Activated T-helper 2 cell treated with anti-CD3 and anti-CD28 coated beads, Interferon-gamma antibody, Interleukin-2, Interleukin-4, amounts not matched to agents 10 μg/mL and 5 μg/mL and 100 μg/mL, durations not matched to agents 14 hours and 24 hours and 36 hours (primary cell): ENCODE measurements at regions not wholly inside any gene's neighbourhood (a gene's known extent, or its start where the extent isn't known, plus 50 kb on each side); places are given as distances from the start of the nearest gene placed in this dataset.

ENCODE experiments used
- DNase-seq: peaks from one replicate; pipeline ENCODE4 v3.0.0; 2021; ENCODE audit warnings: low spot score
- H3K27ac Mint-ChIP-seq: one replicate; pipeline ENCODE4 v1.8.0; 2021; ENCODE audit warnings: mixed read lengths
- H3K27me3 Mint-ChIP-seq: one replicate; pipeline ENCODE4 v1.8.0; 2021; ENCODE audit warnings: low read depth, mixed read lengths
- H3K36me3 Mint-ChIP-seq: one replicate; pipeline ENCODE4 v1.8.0; 2021; ENCODE audit warnings: low read depth, mixed read lengths
- H3K4me1 Mint-ChIP-seq: one replicate; pipeline ENCODE4 v1.8.0; 2021; ENCODE audit warnings: low read depth, mixed read lengths
- H3K4me3 Mint-ChIP-seq: one replicate; pipeline ENCODE4 v1.8.0; 2021; ENCODE audit warnings: low read depth, mild to moderate bottlenecking, moderate library complexity, mixed read lengths
- H3K9me3 Mint-ChIP-seq: one replicate; pipeline ENCODE4 v1.8.0; 2021; ENCODE audit warnings: mixed read lengths
- intact Hi-C: fragments of 100-400 bp; cut with micrococcal nuclease; formaldehyde crosslinking; loops from one replicate; pipeline ENCODE4 v1.15.1; 2023

DNA sequence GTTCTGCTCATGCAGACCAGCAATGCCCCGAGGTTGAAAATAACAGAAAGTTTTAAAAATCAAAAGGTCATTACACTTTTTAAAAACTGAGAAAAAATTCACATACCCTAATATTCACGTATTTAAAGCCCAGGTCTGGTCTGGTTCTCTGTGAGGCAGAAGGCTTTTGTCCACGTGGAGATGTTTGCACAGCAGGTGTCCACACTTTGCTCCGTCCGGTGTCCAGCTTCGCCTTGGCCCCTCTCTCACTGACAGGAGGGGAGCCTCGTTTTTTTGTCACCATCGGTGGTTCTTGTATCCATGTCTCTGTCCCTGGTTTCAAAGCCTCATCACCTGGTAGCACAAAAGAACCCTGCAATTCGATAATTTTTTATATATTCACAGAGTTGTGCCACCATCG is 434.6 kb upstream of the FRG1 start:
- no peak overlapping the region for H3K4me3 Mint-ChIP-seq
- H3K9me3 Mint-ChIP-seq = peaks cover 6% of the 10 kb centered on the region
- H3K4me1 Mint-ChIP-seq = no peaks in the 10 kb centered on the region
- H3K27ac Mint-ChIP-seq = no peak overlapping the region
- intact Hi-C loops = no loop called here
- no peaks in the 10 kb centered on the region for H3K27me3 Mint-ChIP-seq
- no peak for DNase-seq
- no peaks in the 10 kb centered on the region for H3K36me3 Mint-ChIP-seq

DNA sequence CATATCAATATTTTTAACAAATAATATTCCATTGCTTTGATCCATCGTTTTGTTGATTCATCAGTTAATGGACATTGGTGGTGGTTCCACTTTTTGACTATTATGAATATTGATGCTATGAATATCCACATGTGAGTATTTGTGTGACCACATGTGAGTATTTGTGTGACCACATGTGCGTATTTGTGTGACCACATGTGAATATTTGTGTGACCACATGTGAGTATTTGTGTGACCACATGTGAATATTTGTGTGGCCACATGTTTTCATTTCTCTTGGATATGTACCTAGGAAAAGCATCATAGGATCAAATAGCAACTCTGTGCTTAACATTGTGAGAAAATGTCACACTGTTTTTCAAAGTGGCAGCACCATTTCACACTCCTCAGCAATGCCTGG is 433.6 kb upstream of the FRG1 start:
- no peaks in the 10 kb centered on the region for H3K36me3 Mint-ChIP-seq
- no peak overlapping the region for H3K27ac Mint-ChIP-seq
- intact Hi-C loops = no loop called here
- no peak for DNase-seq
- peaks cover 6% of the 10 kb centered on the region for H3K9me3 Mint-ChIP-seq
- no peak overlapping the region for H3K4me3 Mint-ChIP-seq
- H3K4me1 Mint-ChIP-seq = no peaks in the 10 kb centered on the region
- no peaks in the 10 kb centered on the region for H3K27me3 Mint-ChIP-seq

GRCh38 chr4:189510601-189511000 is 430.1 kb upstream of the FRG1 start:
- intact Hi-C loops = no loop called here

DNA sequence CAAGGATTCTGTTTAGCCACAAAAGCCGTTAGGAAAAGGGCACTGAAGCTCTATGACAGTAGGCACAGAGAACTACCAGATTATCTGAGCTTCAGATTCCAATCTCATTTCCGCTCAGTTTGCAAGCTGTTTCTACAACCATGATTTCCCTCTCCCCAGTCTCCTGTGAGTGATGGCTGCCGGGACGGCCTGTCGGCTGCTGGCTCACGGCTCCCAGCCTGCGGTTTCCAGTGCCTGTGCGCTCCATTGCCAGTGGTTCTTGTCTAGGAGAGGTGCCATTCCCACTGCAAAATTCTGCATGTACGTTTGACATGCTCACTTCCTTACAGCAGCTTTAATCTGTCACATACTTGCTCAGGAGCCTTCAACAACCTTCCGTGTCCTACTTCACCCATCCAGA is 429.1 kb upstream of the FRG1 start:
- H3K9me3 Mint-ChIP-seq = no peaks in the 10 kb centered on the region
- intact Hi-C loops = no loop called here
- H3K27me3 Mint-ChIP-seq = no peaks in the 10 kb centered on the region
- H3K36me3 Mint-ChIP-seq = no peaks in the 10 kb centered on the region
- no peak overlapping the region for H3K4me3 Mint-ChIP-seq
- no peak overlapping the region for H3K27ac Mint-ChIP-seq
- no peak for DNase-seq
- H3K4me1 Mint-ChIP-seq = no peaks in the 10 kb centered on the region

More at GRCh38 chr4:189510601-189511000, 430.1 kb upstream of the FRG1 start:
- Mint-ChIP-seq H3K4me1 (no peaks in the 10 kb centered on the region), H3K4me3 (no peak overlapping the region), H3K36me3 (no peaks in the 10 kb centered on the region), H3K27ac (no peak overlapping the region), H3K9me3 (peaks cover under 1% of the 10 kb centered on the region), H3K27me3 (no peaks in the 10 kb centered on the region)
- DNase-seq = no peak

- no peak for DNase-seq
- Mint-ChIP-seq H3K4me1 (no peaks in the 10 kb centered on the region), H3K36me3 (no peaks in the 10 kb centered on the region), H3K27ac (no peak overlapping the region), H3K9me3 (no peaks in the 10 kb centered on the region), H3K4me3 (no peak overlapping the region), H3K27me3 (no peaks in the 10 kb centered on the region)
- intact Hi-C loops = no loop called here
Observed at GRCh38 chr4:189513421-189513820, 427.3 kb upstream of the FRG1 start.

DNA sequence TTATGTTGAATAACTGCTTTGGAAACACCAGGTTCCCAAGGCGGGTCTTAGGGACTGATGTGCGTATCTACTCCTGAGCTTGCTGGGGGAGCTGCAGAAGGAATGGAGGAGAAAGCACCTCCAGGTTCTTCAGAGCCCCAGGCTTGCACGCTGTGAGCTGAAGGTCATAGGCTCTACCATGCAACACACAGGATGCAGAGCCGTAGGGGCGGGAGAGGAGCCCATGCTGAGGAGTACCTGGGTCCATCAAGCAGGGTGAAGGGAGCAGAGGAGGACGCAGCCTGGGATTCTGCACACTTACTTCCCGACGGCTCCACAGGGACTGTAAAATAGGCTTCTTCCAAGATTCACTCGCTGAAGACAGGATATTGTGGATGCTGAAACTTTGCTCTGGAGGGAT is 426.5 kb upstream of the FRG1 start:
- Mint-ChIP-seq H3K27ac (no peak overlapping the region), H3K36me3 (no peaks in the 10 kb centered on the region), H3K9me3 (no peaks in the 10 kb centered on the region), H3K4me1 (no peaks in the 10 kb centered on the region), H3K27me3 (no peaks in the 10 kb centered on the region), H3K4me3 (no peak overlapping the region)
- intact Hi-C loops = no loop called here
- no peak for DNase-seq

DNA sequence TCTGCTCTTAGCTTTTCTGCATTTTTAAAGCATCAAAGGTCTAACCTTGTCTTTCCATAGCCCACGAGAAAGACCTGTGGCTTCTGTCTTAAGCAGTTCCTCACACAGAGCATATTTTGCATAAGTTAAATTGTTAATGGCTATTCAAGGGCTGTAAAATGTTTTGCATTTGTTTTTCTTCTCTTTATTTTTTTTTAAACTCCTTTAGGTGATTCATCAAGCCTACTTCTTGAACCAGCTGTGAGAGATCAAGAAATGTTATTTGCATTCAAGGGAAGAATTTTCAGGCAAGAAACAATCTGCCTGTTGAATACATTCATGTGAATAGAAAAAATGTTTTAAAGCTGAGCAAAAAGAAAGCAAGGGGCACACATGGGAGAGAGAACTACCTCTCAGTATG is 423.8 kb upstream of the FRG1 start:
- no peak overlapping the region for H3K27ac Mint-ChIP-seq
- no peaks in the 10 kb centered on the region for H3K27me3 Mint-ChIP-seq
- H3K4me3 Mint-ChIP-seq = no peak overlapping the region
- no peaks in the 10 kb centered on the region for H3K9me3 Mint-ChIP-seq
- no peaks in the 10 kb centered on the region for H3K4me1 Mint-ChIP-seq
- intact Hi-C loops = no loop called here
- no peaks in the 10 kb centered on the region for H3K36me3 Mint-ChIP-seq
- no peak for DNase-seq

- Mint-ChIP-seq H3K27me3 (no peaks in the 10 kb centered on the region), H3K4me3 (no peak overlapping the region), H3K27ac (no peak overlapping the region), H3K4me1 (no peaks in the 10 kb centered on the region), H3K9me3 (peaks cover 9% of the 10 kb centered on the region), H3K36me3 (no peaks in the 10 kb centered on the region)
- intact Hi-C loops = no loop called here
- no peak for DNase-seq
Observed at GRCh38 chr4:189519186-189519585, 421.5 kb upstream of the FRG1 start.

- Mint-ChIP-seq H3K27me3 (no peaks in the 10 kb centered on the region), H3K4me3 (no peak overlapping the region), H3K36me3 (no peaks in the 10 kb centered on the region), H3K4me1 (no peaks in the 10 kb centered on the region), H3K9me3 (peaks cover 39% of the 10 kb centered on the region), H3K27ac (no peak overlapping the region)
- no peak for DNase-seq
- intact Hi-C loops = no loop called here
Observed at GRCh38 chr4:189525304-189525703, 415.4 kb upstream of the FRG1 start.

DNA sequence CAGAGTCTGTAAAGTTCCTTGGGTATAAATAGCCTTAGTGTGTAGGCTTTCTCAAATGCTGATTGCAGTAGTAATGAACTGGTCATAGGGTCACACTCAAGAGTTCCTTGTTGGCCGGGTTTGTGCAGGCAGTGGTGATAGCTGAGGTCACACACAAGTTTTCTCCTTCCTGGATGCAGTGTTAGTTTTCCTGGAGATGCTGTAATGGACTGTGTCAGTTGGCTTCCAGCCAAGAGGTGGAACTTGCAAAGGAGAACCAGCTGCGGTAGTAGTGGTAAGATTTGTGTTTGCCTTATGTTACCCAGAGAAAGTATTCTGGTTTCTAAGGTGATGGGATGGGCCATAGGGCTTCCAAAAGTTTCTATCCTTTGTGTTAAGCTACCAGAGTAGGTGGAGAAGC is 409.8 kb upstream of the FRG1 start:
- Mint-ChIP-seq H3K36me3 (no peaks in the 10 kb centered on the region), H3K27ac (no peak overlapping the region), H3K9me3 (peaks cover 38% of the 10 kb centered on the region), H3K4me3 (no peak overlapping the region), H3K27me3 (no peaks in the 10 kb centered on the region), H3K4me1 (no peaks in the 10 kb centered on the region)
- no peak for DNase-seq
- intact Hi-C loops = no loop called here

DNA sequence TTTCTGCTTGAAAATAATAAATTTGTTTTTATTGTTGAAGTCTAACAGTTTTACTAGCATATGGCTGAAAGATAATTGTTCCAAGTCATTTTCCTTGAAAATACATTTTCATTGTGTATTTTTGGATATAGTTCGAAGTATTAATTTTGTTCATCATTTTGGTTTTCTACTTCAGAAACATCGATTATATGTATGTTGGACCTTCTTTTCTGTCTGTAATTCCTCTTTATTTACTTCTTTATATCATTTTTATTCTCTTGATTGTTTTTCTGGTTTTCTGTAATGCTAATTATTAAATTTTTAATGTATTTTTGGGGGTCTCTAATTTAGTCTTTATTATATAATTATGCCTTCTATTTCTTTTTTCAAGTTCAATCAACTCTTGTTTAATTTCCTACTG is 407.1 kb upstream of the FRG1 start:
- DNase-seq = no peak
- Mint-ChIP-seq H3K27ac (no peak overlapping the region), H3K4me1 (no peaks in the 10 kb centered on the region), H3K9me3 (peaks cover 35% of the 10 kb centered on the region), H3K36me3 (no peaks in the 10 kb centered on the region), H3K4me3 (no peak overlapping the region), H3K27me3 (no peaks in the 10 kb centered on the region)
- intact Hi-C loops = no loop called here

DNA sequence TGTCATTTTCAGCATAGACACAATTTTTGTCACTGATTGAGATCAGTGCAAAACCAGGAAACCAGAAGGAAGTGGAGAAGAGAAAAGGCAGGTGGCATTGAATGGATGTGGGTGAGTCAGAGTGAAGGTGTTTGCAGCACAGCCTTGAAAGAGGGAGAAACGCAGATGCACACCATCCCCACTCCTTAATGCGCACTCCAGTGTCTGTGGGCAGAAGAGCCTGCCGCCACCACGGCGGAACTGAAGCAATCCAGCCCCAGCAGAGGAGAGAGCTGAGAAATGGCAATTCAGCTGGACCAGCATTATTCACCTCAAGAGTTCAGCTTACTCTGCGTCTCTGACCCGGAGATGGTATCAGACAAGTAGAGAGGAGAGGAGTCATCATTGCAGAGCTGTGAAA is 393.1 kb upstream of the FRG1 start:
- Mint-ChIP-seq H3K4me3 (no peak overlapping the region), H3K4me1 (no peaks in the 10 kb centered on the region), H3K27ac (no peak overlapping the region), H3K36me3 (no peaks in the 10 kb centered on the region), H3K9me3 (no peaks in the 10 kb centered on the region), H3K27me3 (no peaks in the 10 kb centered on the region)
- DNase-seq = no peak
- intact Hi-C loops = no loop called here

DNA sequence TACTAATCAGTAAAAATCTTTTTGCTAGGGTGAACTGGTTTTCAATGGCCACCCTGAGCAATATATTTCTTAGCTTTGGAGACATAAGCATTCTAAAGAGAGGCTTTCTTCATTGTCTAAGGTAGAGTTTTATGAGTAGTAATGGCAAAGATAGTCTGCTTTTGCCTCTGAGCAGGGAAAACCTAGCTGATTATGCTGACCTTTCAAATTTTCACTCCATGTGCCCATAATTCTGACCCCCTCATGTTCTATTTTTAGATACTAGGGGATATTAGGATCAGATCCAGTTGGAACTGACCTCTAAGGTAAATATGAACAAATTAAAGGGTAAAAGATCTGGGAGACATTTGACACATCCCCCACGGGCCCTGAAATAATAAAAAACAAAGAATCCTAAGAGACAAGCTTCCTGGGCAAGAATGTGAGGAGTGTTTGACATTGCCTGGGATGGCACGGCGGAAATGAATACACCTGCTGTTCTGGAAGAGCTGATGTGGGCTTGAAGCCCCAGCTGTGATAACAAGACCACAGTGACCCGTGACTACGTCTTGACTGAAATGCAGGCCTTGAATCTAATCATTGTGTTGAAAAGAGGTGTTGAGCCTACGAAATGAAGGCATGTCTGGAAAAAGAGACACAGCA is 392.1 kb upstream of the FRG1 start:
- Mint-ChIP-seq H3K4me1 (no peaks in the 10 kb centered on the region), H3K36me3 (no peaks in the 10 kb centered on the region), H3K9me3 (no peaks in the 10 kb centered on the region), H3K27me3 (no peaks in the 10 kb centered on the region), H3K27ac (no peak overlapping the region), H3K4me3 (no peak overlapping the region)
- DNase-seq = no peak
- intact Hi-C loops = no loop called here
